GM19328 (cell line): ENCODE measurements at regions not wholly inside any gene's neighbourhood (a gene's known extent, or its start where the extent isn't known, plus 50 kb on each side); places are given as distances from the start of the nearest gene placed in this dataset.
"Not testable (repeated sequence)": the region's sequence is repeated elsewhere in the genome, so short reads cannot be mapped to it uniquely, and the experiment has no call there.

Source experiments
- ATAC-seq: cut with Tn5 transposase; IDR thresholded peaks from one replicate; pipeline ENCODE4 v1.9.1; 2021; ENCODE audit warnings: mild to moderate bottlenecking, moderate library complexity; ENCODE audit not compliant: unreplicated experiment

DNA sequence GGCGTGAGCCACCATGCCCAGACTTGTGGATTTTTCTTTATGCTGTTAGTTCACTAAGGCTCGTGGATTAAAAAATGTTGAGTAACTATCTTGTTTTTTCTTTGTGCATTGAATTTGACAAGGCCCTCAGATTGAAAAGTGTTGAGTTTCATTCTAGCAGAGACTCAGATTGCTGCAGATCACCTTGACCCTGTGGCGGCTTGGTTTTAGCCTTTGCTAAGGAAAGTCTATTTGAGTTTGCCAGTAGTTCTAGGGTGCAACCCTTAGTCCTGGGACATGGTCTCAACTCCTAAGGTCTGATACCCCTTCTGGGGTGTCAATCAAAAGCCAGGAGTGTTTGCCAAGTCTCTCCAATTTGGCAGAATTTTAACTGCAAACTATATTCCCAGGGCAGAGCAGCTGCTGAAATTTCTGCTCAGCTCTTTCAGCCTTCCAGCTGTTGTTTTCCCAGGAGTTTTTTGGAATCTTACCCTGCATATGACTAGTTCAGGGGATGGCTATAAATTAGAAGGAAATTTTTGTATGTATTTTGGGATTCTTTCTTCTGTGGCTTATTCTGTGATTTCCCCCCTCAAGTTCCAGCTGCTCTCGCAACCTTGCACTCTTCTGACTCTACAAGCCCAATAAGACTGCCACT is 84.3 kb upstream of the HAND1 start:
- ATAC-seq = no peak

GRCh38 chr5:154559398-154560276 is 81.6 kb upstream of the HAND1 start:
- ATAC-seq = no peak

GRCh38 chr5:154557548-154557947 is 79.5 kb upstream of the HAND1 start:
- ATAC-seq = no peak

GRCh38 chr5:154547551-154547950 is 69.5 kb upstream of the HAND1 start:
- ATAC-seq = no peak

DNA sequence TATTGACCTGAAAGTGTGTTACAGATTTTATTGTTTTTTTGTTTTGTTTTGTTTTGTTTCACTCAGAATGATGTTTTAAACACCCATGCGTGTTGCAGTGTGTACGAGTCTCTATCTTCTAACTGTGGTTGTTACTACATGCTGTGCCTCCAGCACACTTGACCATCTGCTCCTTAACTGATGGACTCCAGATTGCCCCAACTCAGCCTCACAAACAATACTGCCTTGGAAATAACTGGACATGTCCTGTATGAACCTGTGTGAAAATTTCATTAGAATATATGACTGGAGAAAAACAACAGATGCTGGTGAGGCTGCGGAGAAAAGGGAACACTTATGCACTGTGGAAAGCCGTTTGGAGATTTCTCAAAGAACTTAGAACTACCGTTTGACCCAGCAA is 68.7 kb upstream of the HAND1 start:
- ATAC-seq = no peak

GRCh38 chr5:154544646-154545045 is 66.6 kb upstream of the HAND1 start:
- no peak for ATAC-seq

GRCh38 chr5:154543380-154543779 is 65.4 kb upstream of the HAND1 start:
- ATAC-seq = no peak

GRCh38 chr5:154542581-154542980 is 64.6 kb upstream of the HAND1 start:
- no peak for ATAC-seq

GRCh38 chr5:154542000-154542399 is 64.0 kb upstream of the HAND1 start:
- no peak for ATAC-seq

GRCh38 chr5:154541553-154541952 is 63.5 kb upstream of the HAND1 start:
- no peak for ATAC-seq

- no peak for ATAC-seq
Observed at GRCh38 chr5:154540600-154540999, 62.6 kb upstream of the HAND1 start.

DNA sequence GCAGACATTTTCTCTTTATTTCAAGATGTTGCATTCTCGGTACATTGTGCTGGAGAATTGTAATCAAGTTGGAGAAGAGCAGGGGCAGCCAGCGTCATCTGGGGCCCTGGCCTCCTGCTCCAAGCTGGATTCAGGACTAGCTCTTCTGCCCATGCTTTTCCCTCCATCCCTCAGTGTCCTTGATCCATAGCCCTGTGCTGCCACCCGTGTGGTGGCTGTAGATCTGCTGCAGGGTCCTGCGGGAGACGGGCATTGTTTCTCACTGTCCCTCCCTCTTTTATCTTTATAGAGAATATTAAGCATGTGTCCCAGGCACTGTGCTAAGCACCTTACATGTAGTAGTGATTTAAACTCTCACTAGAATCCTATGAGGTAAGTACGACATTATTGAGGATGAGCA is 60.5 kb upstream of the HAND1 start:
- ATAC-seq = no peak

DNA sequence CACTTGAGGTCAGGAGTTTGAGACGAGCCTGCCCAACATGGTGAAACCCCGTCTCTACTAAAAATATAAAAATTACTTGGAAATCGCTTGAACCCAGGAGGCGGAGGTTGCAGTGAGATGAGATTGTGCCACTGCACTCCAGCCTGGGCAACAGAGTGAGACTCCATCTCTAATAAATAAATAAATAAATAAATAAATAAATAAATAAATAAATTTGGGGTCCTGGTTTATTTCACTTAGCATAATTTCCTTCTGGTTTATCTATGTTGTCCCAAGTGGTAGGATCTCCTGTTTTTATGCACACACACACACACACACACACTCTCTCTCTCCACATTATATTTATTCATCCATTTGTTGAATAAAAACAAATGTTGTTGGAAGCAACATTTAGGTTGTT is 58.4 kb upstream of the HAND1 start:
- ATAC-seq = not testable (repeated sequence)

DNA sequence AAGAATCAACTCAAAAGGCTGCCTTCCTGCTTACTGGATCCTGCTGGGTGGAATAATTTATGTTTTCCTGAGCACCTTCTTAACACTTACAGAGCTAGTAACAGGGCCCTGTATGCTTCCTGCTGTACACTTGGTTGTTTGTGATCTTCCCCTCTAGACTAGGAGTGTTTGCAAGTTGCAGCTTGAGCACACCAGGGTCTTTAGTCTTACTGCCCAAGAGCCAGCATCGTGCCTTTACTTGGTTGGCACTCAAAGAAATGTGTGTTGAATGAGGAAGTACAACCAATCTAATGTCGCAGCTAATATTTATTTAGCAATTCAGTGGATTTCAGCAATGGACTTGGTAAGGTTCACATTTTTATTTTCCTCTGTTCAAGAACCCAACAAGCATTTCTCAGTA is 57.5 kb upstream of the HAND1 start:
- no peak for ATAC-seq

GRCh38 chr5:154534457-154535050 is 56.5 kb upstream of the HAND1 start:
- ATAC-seq = no peak

DNA sequence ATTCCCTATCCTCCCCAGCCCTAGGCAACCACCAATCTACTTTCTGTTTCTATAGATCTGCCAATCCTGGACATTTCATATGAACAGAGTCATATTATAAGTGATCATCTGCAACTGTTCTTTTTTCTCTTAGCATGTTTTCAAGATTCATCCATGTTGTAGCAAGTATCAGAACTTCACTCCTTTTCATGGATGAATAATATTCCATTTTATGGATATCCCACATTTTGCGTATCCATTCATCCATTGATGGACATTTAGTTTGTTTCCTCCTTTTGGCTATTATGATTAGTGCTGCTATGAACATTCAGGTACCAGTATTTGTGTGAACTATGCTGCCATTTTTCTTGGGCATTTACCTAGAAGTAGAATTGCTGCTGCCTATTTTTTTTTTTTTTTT is 51.3 kb upstream of the HAND1 start:
- no peak for ATAC-seq

GRCh38 chr5:154528005-154528594 is 50.1 kb upstream of the HAND1 start:
- no peak for ATAC-seq
